NK-92 (cell line): ENCODE measurements at regions not wholly inside any gene's neighbourhood (a gene's known extent, or its start where the extent isn't known, plus 50 kb on each side); places are given as distances from the start of the nearest gene placed in this dataset.

Experiments used
- DNase-seq: peaks from one replicate; lab custom pipeline; 2025; ENCODE audit not compliant: unreplicated experiment; lab: John Stamatoyannopoulos, UW

- no peak for DNase-seq
Observed at GRCh38 chrX:39724544-39724943, 373.2 kb downstream of the BCOR start.

- no peak for DNase-seq
Observed at GRCh38 chrX:39725114-39725513, 372.6 kb downstream of the BCOR start.

- no peak for DNase-seq
Observed at GRCh38 chrX:39725928-39726619, 371.7 kb downstream of the BCOR start.

GRCh38 chrX:39726771-39727170, 371.0 kb downstream of the BCOR start:
- no peak for DNase-seq

- no peak for DNase-seq
Observed at GRCh38 chrX:39728025-39728424, 369.7 kb downstream of the BCOR start.

- DNase-seq, result no peak
Observed at GRCh38 chrX:39728852-39729598, 368.7 kb downstream of the BCOR start.

- no peak for DNase-seq
Observed at GRCh38 chrX:39729981-39730661, 367.6 kb downstream of the BCOR start.

GRCh38 chrX:39730662-39731329, 367.0 kb downstream of the BCOR start:
- DNase-seq, result no peak

GRCh38 chrX:39731330-39731667, 366.5 kb downstream of the BCOR start:
- no peak for DNase-seq

- no peak for DNase-seq
Observed at GRCh38 chrX:39731735-39732134, 366.0 kb downstream of the BCOR start.

- no peak for DNase-seq
Observed at GRCh38 chrX:39733745-39734144, 364.0 kb downstream of the BCOR start.

GRCh38 chrX:39734174-39734776, 363.5 kb downstream of the BCOR start:
- no peak for DNase-seq

- DNase-seq, result no peak
Observed at GRCh38 chrX:39736216-39737211, 361.2 kb downstream of the BCOR start.

- DNase-seq, result no peak
Observed at GRCh38 chrX:39739585-39739984, 358.2 kb downstream of the BCOR start.

GRCh38 chrX:39740078-39740477, 357.7 kb downstream of the BCOR start:
- no peak for DNase-seq

GRCh38 chrX:39741904-39742303, 355.9 kb downstream of the BCOR start:
- no peak for DNase-seq

- DNase-seq, result no peak
Observed at GRCh38 chrX:39745818-39746217, 351.9 kb downstream of the BCOR start.

- no peak for DNase-seq
Observed at GRCh38 chrX:39749135-39749534, 348.6 kb downstream of the BCOR start.

GRCh38 chrX:39749728-39750127, 348.0 kb downstream of the BCOR start:
- DNase-seq, result no peak

GRCh38 chrX:39750256-39750790, 347.4 kb downstream of the BCOR start:
- no peak for DNase-seq
